Peyer's patch (tissue), 4 donors: ENCODE measurements at regions not wholly inside any gene's neighbourhood (a gene's known extent, or its start where the extent isn't known, plus 50 kb on each side); places are given as distances from the start of the nearest gene placed in this dataset.

Source experiments
- POLR2A ChIP-seq, 2 donors: fragments of 450-650 bp; IDR thresholded peaks; one replicate each; pipeline ENCODE4 v1.5.1; 2017; ENCODE audit warnings: antibody characterized with exemption in 2 of 2, mild to moderate bottlenecking in 2 of 2, moderate library complexity in 2 of 2
- TF ChIP-seq, protein P1 (sequence below), 6 experiments: fragments of 450-650 bp in 4 of 6; fragments of 200-600 bp in 2 of 6; sonication (generic) in 1 of 6; IDR thresholded peaks; one replicate each; pipeline ENCODE4 v1.5.1; 2017 to 2019; ENCODE audit warnings: antibody characterized with exemption in 6 of 6, mild to moderate bottlenecking in 3 of 6, moderate library complexity in 1 of 6

DNA sequence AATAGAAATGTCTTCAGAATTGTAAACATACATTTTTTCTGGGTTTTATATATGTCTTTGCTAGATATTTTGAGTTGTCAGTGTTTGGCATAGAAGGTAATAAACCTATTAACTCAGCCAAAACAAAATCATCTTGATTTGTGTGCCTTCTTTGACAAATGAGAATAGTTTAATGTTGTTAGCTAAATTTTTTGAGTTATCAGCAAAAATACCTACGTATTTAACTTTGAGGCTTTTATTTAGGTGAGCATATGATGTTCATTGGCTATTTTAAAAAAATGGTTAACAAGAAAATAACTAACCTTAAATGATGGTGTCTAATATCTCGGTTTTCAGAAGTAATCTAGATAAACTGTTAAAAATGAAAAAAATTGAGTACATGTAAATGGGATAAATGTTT, 83.2 kb upstream of the SLC5A9 start:
- TF ChIP-seq POLR2A (IDR thresholded peaks at IDR 0.05), result no peak
- TF ChIP-seq, protein P1, sequence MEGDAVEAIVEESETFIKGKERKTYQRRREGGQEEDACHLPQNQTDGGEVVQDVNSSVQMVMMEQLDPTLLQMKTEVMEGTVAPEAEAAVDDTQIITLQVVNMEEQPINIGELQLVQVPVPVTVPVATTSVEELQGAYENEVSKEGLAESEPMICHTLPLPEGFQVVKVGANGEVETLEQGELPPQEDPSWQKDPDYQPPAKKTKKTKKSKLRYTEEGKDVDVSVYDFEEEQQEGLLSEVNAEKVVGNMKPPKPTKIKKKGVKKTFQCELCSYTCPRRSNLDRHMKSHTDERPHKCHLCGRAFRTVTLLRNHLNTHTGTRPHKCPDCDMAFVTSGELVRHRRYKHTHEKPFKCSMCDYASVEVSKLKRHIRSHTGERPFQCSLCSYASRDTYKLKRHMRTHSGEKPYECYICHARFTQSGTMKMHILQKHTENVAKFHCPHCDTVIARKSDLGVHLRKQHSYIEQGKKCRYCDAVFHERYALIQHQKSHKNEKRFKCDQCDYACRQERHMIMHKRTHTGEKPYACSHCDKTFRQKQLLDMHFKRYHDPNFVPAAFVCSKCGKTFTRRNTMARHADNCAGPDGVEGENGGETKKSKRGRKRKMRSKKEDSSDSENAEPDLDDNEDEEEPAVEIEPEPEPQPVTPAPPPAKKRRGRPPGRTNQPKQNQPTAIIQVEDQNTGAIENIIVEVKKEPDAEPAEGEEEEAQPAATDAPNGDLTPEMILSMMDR (IDR thresholded peaks at IDR 0.05), result no peak
